PC-9 (cell line): ENCODE measurements at regions not wholly inside any gene's neighbourhood (a gene's known extent, or its start where the extent isn't known, plus 50 kb on each side); places are given as distances from the start of the nearest gene placed in this dataset.

ENCODE experiments used
- CTCF ChIP-seq: fragments of 200-600 bp; sonication (generic); conservative IDR thresholded peaks from 2 replicates; pipeline ENCODE4 v1.6.1; 2017; ENCODE audit warnings: mixed run types, antibody characterized with exemption, mild to moderate bottlenecking, moderate library complexity
- EZH2 ChIP-seq: fragments of 200-600 bp; sonication (generic); IDR thresholded peaks from 2 replicates; pipeline ENCODE4 v1.8.0; 2017; ENCODE audit warnings: antibody characterized with exemption, low read depth

- no peak for TF ChIP-seq CTCF
- TF ChIP-seq EZH2 = no peak
These were observed 72.6 kb upstream of the RORA start for GRCh38 chr15:61301701-61302100.
